Keratinocyte (primary cell): ENCODE measurements at regions not wholly inside any gene's neighbourhood (a gene's known extent, or its start where the extent isn't known, plus 50 kb on each side); places are given as distances from the start of the nearest gene placed in this dataset.

Experiments
- DNase-seq: peaks from one replicate; pipeline ENCODE4 v3.0.0-alpha.2; 2011; ENCODE audit warnings: low read depth, missing footprints, low spot score
- FAIRE-seq: peaks from 2 replicates; lab custom pipeline; 2011; peaks lifted over from hg19 to GRCh38; lab: Jason Lieb, UNC
- H2AFZ ChIP-seq: 2 replicates; pipeline ENCODE4 v1.6.0; 2012; ENCODE audit warnings: low read length, control low read depth, inconsistent platforms; ENCODE audit not compliant: control insufficient read depth
- H3K27ac ChIP-seq: 2 replicates; pipeline ENCODE4 v1.5.1; 2011; ENCODE audit warnings: low read length; ENCODE audit not compliant: control insufficient read depth, insufficient read depth
- H3K27me3 ChIP-seq: 3 replicates; pipeline ENCODE4 v1.6.0; 2011; ENCODE audit warnings: low read length; ENCODE audit not compliant: control insufficient read depth, insufficient read depth; ENCODE audit errors: extremely low read depth
- H3K36me3 ChIP-seq, 2 experiments: 2 replicates in 1 of 2; 3 replicates in 1 of 2; pipeline ENCODE4 v1.5.1; 2011; ENCODE audit warnings: low read length in 2 of 2, mild to moderate bottlenecking in 1 of 2; ENCODE audit not compliant: control insufficient read depth in 2 of 2, insufficient read depth in 2 of 2; ENCODE audit errors: extremely low read depth in 1 of 2
- H3K4me1 ChIP-seq: 3 replicates; pipeline ENCODE4 v1.5.1; 2011; ENCODE audit warnings: low read length; ENCODE audit not compliant: control insufficient read depth, insufficient read depth; ENCODE audit errors: extremely low read depth
- H3K4me2 ChIP-seq: 3 replicates; pipeline ENCODE4 v1.6.0; 2011; ENCODE audit warnings: low read depth, low read length; ENCODE audit not compliant: control insufficient read depth, insufficient read depth; ENCODE audit errors: extremely low read depth
- H3K4me3 ChIP-seq, 3 experiments: fragments of 200-600 bp in 1 of 3; sonication (generic) in 1 of 3; 2 replicates in 2 of 3; 3 replicates in 1 of 3; pipeline ENCODE4 v1.5.1; 2011 to 2016; ENCODE audit warnings: low read length in 3 of 3, mild to moderate bottlenecking in 3 of 3, control low read depth in 2 of 3, inconsistent platforms in 1 of 3, low read depth in 1 of 3, mixed read lengths in 1 of 3, mixed run types in 1 of 3, moderate library complexity in 1 of 3; ENCODE audit not compliant: control insufficient read depth in 2 of 3, insufficient read depth in 2 of 3; ENCODE audit errors: extremely low read depth in 1 of 3
- H3K79me2 ChIP-seq: 2 replicates; pipeline ENCODE4 v1.6.0; 2012; ENCODE audit warnings: low read length; ENCODE audit not compliant: control insufficient read depth, insufficient read depth
- H3K9ac ChIP-seq: 3 replicates; pipeline ENCODE4 v1.6.0; 2011; ENCODE audit warnings: low read length; ENCODE audit not compliant: control insufficient read depth, insufficient read depth; ENCODE audit errors: extremely low read depth
- H3K9me1 ChIP-seq: 3 replicates; pipeline ENCODE4 v1.6.0; 2011; ENCODE audit warnings: low read length; ENCODE audit not compliant: control insufficient read depth, insufficient read depth; ENCODE audit errors: extremely low read depth
- H3K9me3 ChIP-seq: 2 replicates; pipeline ENCODE4 v1.5.1; 2012; ENCODE audit warnings: low read depth, low read length; ENCODE audit not compliant: control insufficient read depth
- H4K20me1 ChIP-seq: 3 replicates; pipeline ENCODE4 v1.6.0; 2011; ENCODE audit warnings: low read length; ENCODE audit not compliant: control insufficient read depth, insufficient read depth; ENCODE audit errors: extremely low read depth
- EZH2 ChIP-seq: IDR thresholded peaks from one replicate; pipeline ENCODE4 v1.6.1; 2012; ENCODE audit warnings: inconsistent platforms, mild to moderate bottlenecking, low read length, moderate library complexity
- dilution Hi-C: fragments of 300-500 bp; cut with MboI; formaldehyde crosslinking; loops from one replicate; pipeline ENCODE4 v1.7.0; 2020; ENCODE audit warnings: low sequenced_read_pairs; ENCODE audit not compliant: extremely low pct_ligation_motif_present
- TF ChIP-seq, protein P1 (sequence below), 3 experiments: IDR thresholded peaks in 1 of 3; conservative IDR thresholded peaks in 1 of 3; optimal IDR thresholded peaks in 1 of 3; 2 replicates in 2 of 3; 3 replicates in 1 of 3; pipeline versions ENCODE3 to v1.5.1; 2011; ENCODE audit warnings: low read length in 3 of 3, mild to moderate bottlenecking in 3 of 3, moderate library complexity in 2 of 3, control low read depth in 1 of 3, inconsistent platforms in 1 of 3; ENCODE audit not compliant: insufficient read depth in 2 of 3; ENCODE audit errors: extremely low read depth in 1 of 3

DNA sequence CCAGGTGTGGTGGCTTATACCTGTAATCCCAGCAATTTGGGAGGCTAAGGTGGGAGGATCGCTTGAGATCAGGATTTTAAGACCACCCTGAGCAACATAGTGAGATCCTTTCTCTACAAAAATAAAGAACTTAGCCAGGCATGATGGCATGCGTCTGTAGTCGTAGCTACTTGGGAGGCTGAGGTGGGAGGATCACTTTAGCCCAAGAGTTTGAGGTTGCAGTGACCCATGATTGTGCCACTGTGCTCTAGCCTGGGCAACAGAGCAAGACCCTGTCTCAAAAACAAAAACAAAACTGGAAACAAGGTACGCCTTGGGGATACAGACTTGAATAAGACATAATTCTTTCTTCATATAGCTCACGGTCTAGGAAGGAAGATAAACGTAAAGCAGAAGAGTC lies 63.1 kb upstream of the GRAMD1B start:
- Histone ChIP-seq H3K4me2 (no peak overlapping the region), H3K79me2 (no peaks in the 10 kb centered on the region), H3K9ac (no peak overlapping the region), H3K4me1 (no peaks in the 10 kb centered on the region), H3K9me1 (no peaks in the 10 kb centered on the region), H3K27me3 (peaks cover 4% of the 10 kb centered on the region), H3K4me3 (no peak overlapping the region), H2AFZ (no peak overlapping the region), H3K36me3 (no peaks in the 10 kb centered on the region), H3K27ac (no peak overlapping the region), H4K20me1 (no peaks in the 10 kb centered on the region), H3K9me3 (no peaks in the 10 kb centered on the region)
- DNase-seq = no peak
- no peak for FAIRE-seq
- dilution Hi-C loops = no loop called here
- TF ChIP-seq, protein P1, sequence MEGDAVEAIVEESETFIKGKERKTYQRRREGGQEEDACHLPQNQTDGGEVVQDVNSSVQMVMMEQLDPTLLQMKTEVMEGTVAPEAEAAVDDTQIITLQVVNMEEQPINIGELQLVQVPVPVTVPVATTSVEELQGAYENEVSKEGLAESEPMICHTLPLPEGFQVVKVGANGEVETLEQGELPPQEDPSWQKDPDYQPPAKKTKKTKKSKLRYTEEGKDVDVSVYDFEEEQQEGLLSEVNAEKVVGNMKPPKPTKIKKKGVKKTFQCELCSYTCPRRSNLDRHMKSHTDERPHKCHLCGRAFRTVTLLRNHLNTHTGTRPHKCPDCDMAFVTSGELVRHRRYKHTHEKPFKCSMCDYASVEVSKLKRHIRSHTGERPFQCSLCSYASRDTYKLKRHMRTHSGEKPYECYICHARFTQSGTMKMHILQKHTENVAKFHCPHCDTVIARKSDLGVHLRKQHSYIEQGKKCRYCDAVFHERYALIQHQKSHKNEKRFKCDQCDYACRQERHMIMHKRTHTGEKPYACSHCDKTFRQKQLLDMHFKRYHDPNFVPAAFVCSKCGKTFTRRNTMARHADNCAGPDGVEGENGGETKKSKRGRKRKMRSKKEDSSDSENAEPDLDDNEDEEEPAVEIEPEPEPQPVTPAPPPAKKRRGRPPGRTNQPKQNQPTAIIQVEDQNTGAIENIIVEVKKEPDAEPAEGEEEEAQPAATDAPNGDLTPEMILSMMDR (optimal IDR thresholded peaks at IDR 0.05 in 1 of 3, IDR thresholded peaks at IDR 0.05 in 1 of 3, conservative IDR thresholded peaks at IDR 0.05 in 1 of 3; ENCODE audit: extremely low read depth in 1 of 3, insufficient read depth in 2 of 3, low read length in 3 of 3) = no peak
- no peak for TF ChIP-seq EZH2

DNA sequence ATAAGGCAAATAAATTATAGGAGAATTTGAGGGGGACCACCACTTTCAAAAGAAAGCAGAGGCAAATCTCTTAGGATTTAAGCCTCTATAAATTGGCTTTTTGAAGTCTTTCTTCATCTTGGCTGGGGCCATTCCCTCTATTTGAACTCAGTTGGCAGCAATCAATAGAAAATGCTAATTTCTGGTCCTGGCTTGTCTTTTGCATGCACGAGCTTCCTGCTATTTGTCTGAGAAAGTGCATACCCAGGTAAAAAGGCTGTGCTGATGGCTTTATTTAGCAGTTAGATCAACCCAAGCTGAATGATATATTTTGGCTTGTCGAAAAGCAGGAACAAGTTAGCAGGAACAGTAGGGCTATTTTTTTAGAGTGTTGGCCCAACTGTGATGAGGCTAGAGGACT lies 64.1 kb upstream of the GRAMD1B start:
- Histone ChIP-seq H3K4me3 (no peak overlapping the region), H3K79me2 (no peaks in the 10 kb centered on the region), H2AFZ (no peak overlapping the region), H3K4me1 (no peaks in the 10 kb centered on the region), H3K9me1 (no peaks in the 10 kb centered on the region), H3K27ac (no peak overlapping the region), H3K27me3 (peaks cover 4% of the 10 kb centered on the region), H3K9ac (no peak overlapping the region), H3K9me3 (no peaks in the 10 kb centered on the region), H4K20me1 (no peaks in the 10 kb centered on the region), H3K36me3 (no peaks in the 10 kb centered on the region), H3K4me2 (no peak overlapping the region)
- no peak for FAIRE-seq
- no peak for DNase-seq
- dilution Hi-C loops = no loop called here
- TF ChIP-seq, protein P1 (optimal IDR thresholded peaks at IDR 0.05 in 1 of 3, IDR thresholded peaks at IDR 0.05 in 1 of 3, conservative IDR thresholded peaks at IDR 0.05 in 1 of 3; ENCODE audit: extremely low read depth in 1 of 3, insufficient read depth in 2 of 3, low read length in 3 of 3) = no peak
- no peak for TF ChIP-seq EZH2
